ENCODE measurements at regions not wholly inside any gene's neighbourhood (a gene's known extent, or its start where the extent isn't known, plus 50 kb on each side); places are given as distances from the start of the nearest gene placed in this dataset.

DNA sequence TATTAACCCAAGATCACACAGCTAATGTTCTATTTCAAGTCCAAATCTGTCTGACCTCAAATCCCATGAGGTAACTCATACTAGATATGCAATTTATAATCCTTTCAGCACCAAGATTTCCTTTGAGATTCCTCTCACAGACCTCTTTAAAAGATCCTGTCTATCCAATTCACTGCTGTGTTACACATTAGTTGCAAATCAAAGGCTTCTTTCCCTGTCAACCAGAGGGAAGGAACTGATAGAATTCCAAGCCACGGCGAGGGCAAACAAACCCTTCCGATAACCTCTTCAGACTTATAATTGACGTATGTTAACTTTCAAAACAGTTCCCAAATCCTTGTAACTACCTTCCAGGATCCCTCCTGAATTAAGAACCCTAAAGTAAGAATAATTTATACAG is 168.9 kb downstream of the DRD1 start:
- Histone ChIP-seq H3K4me1 (no peaks in the 10 kb centered on the region), H3K9me3 (no peaks in the 10 kb centered on the region), H3K27ac (no peak overlapping the region), H3K27me3 (no peaks in the 10 kb centered on the region), H3K36me3 (no peaks in the 10 kb centered on the region), H3K4me3 (no peak overlapping the region)
- ATAC-seq = no peak
- DNase-seq = no peak
- intact Hi-C loops (cut with DNase I) = no loop called here
- TF ChIP-seq, protein P1, sequence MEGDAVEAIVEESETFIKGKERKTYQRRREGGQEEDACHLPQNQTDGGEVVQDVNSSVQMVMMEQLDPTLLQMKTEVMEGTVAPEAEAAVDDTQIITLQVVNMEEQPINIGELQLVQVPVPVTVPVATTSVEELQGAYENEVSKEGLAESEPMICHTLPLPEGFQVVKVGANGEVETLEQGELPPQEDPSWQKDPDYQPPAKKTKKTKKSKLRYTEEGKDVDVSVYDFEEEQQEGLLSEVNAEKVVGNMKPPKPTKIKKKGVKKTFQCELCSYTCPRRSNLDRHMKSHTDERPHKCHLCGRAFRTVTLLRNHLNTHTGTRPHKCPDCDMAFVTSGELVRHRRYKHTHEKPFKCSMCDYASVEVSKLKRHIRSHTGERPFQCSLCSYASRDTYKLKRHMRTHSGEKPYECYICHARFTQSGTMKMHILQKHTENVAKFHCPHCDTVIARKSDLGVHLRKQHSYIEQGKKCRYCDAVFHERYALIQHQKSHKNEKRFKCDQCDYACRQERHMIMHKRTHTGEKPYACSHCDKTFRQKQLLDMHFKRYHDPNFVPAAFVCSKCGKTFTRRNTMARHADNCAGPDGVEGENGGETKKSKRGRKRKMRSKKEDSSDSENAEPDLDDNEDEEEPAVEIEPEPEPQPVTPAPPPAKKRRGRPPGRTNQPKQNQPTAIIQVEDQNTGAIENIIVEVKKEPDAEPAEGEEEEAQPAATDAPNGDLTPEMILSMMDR (IDR thresholded peaks at IDR 0.05) = no peak

- no peak for ATAC-seq
- TF ChIP-seq, protein P1 (IDR thresholded peaks at IDR 0.05) = no peak
- intact Hi-C loops (cut with DNase I) = no loop called here
- Histone ChIP-seq H3K36me3 (no peaks in the 10 kb centered on the region), H3K9me3 (no peaks in the 10 kb centered on the region), H3K4me3 (no peak overlapping the region), H3K27me3 (no peaks in the 10 kb centered on the region), H3K27ac (no peak overlapping the region), H3K4me1 (no peaks in the 10 kb centered on the region)
- DNase-seq = no peak
Measured at GRCh38 chr5:175274171-175274570, 169.8 kb downstream of the DRD1 start.

- intact Hi-C loops (cut with DNase I) = no loop called here
- DNase-seq (no peak), ATAC-seq (no peak)
- Histone ChIP-seq H3K4me1 (no peaks in the 10 kb centered on the region), H3K27ac (no peak overlapping the region), H3K9me3 (peaks cover 0 to 7% of the 10 kb centered on the region in 2 donors), H3K27me3 (no peaks in the 10 kb centered on the region), H3K4me3 (no peak overlapping the region), H3K36me3 (no peaks in the 10 kb centered on the region)
- TF ChIP-seq, protein P1 (IDR thresholded peaks at IDR 0.05) = no peak
Measured at GRCh38 chr5:175264406-175264805, 179.6 kb downstream of the DRD1 start.

- Histone ChIP-seq H3K27me3 (no peaks in the 10 kb centered on the region), H3K9me3 (peaks cover 0 to 7% of the 10 kb centered on the region in 2 donors), H3K27ac (no peak overlapping the region), H3K36me3 (no peaks in the 10 kb centered on the region), H3K4me1 (no peaks in the 10 kb centered on the region), H3K4me3 (no peak overlapping the region)
- DNase-seq (no peak), ATAC-seq (no peak)
- intact Hi-C loops (cut with DNase I) = no loop called here
- TF ChIP-seq, protein P1 (IDR thresholded peaks at IDR 0.05) = no peak
Measured at GRCh38 chr5:175263776-175264175, 180.2 kb downstream of the DRD1 start.

- intact Hi-C loops (cut with DNase I) = no loop called here
- Histone ChIP-seq H3K4me3 (no peak overlapping the region), H3K36me3 (no peaks in the 10 kb centered on the region), H3K27ac (no peak overlapping the region), H3K9me3 (peaks cover 0 to 5% of the 10 kb centered on the region in 2 donors), H3K27me3 (no peaks in the 10 kb centered on the region), H3K4me1 (no peaks in the 10 kb centered on the region)
- TF ChIP-seq, protein P1 (IDR thresholded peaks at IDR 0.05) = no peak
- no peak for DNase-seq
- ATAC-seq = no peak
Measured at GRCh38 chr5:175261526-175261925, 182.5 kb downstream of the DRD1 start.
